ENCODE measurements at regions not wholly inside any gene's neighbourhood (a gene's known extent, or its start where the extent isn't known, plus 50 kb on each side); places are given as distances from the start of the nearest gene placed in this dataset.
"Not testable (repeated sequence)": the region's sequence is repeated elsewhere in the genome, so short reads cannot be mapped to it uniquely, and the experiment has no call there.

GRCh38 chr15:22665711-22666110, 120.7 kb upstream of the NIPA1 start:
- peak overlapping the region; percentile 45; the same call in 1 of the 2 replicates for H3K4me3 ChIP-seq (ENCODE audit: low read length)

- not testable (repeated sequence) for H3K4me3 ChIP-seq (ENCODE audit: low read length)
Measured at GRCh38 chr15:22684786-22685185, 101.7 kb upstream of the NIPA1 start.

DNA sequence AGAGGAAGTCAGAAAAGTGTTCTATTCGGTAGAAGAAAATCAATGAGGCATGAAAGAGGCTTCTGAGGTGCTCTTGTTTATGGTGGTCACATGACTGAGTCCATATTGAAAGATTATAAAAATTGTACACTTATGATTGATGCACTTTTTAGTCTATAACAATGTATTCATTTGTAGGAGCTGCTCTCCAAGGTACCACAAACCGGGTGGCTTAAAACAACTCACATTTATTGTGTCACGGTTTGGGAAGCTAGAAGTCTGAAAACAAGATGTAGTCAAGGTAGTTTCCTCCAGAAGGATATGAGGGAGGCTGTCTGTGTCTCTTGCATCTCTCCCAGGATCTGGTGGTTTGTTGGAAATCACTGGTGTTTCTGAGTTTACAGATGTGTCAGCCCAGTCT, 86.6 kb upstream of the NIPA1 start:
- H3K4me3 ChIP-seq (ENCODE audit: low read length): not testable (repeated sequence)

DNA sequence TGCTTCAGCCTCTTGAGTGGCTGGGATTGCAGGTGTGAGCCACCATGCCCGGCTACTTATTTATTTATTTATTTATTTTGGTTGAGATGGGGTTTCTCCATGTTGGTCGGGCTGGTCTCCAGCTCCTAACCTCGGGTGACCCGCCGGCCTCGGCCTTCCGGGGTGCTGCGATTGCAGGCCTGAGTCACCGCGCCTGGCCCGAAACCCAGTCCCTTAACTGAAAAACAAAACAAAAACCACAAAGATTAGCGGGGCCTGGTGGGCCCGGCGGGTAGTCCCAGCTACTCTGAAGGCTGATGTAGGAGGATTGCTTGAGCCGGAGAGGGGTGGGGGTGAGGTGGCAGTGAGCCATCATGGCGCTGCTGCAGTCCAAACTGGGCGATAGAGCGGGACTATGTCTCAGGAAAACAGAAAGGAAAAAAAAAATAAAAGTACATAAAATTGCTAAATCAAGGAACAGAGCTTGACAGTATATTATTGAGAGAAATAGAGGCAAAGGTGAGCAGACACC, 75.6 kb upstream of the NIPA1 start:
- H3K4me3 ChIP-seq (ENCODE audit: low read length): not testable (repeated sequence)

DNA sequence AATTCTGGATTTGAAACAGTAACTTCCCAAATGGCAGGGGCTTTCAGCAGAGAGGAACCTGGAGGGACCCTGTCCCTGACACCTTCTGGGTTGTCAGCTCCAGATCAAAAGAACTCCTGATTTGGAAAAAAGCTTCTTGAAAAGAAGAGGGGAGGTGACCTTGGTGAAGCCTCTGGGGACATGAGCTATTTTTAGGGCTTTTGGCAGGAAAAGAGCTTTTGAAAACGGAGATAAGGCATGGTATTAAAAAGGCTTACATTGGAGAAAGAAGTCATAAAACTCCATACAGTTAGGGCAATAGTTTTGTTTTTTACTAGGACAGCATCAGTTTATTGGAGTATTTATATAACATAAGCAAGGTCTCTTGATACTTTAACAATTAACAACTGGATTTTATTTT, 72.5 kb upstream of the NIPA1 start:
- H3K4me3 ChIP-seq (ENCODE audit: low read length): not testable (repeated sequence)

DNA sequence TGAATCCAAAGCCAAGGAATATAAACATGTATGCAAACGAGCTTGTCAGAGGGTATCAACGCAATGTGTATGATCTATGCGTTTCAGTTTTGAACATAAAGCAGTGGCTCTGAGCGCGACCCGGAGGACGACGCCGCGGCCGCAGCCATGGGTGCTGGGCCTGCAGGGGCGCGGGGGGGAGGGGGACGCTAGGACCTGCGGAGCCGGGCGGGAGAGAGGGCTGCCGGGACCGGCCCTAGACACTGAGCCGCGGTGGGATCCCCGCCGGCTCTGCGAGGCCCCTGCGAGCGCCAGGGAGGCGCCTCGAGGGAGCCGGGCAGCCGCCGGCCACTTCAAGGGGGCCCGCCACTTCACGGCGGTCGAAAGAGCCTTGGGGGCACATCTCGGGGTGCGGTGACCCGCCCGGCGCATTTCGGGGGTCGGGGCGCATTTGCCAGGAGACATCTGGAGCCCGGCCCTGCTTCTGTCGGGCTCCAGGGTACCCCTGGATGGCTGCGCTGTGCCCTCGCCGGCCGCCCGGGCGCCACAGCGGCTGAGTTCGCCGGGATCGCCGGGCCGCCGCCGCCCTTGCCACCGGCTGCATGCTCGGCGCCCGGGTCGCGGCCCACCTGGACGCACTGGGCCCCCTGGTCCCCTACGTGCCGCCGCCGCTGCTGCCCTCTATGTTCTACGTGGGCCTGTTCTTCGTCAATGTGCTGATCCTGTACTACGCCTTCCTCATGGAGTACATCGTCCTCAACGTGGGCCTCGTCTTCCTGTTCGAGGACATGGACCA, 71.9 kb upstream of the NIPA1 start:
- H3K4me3 ChIP-seq (ENCODE audit: low read length): not testable (repeated sequence)

DNA sequence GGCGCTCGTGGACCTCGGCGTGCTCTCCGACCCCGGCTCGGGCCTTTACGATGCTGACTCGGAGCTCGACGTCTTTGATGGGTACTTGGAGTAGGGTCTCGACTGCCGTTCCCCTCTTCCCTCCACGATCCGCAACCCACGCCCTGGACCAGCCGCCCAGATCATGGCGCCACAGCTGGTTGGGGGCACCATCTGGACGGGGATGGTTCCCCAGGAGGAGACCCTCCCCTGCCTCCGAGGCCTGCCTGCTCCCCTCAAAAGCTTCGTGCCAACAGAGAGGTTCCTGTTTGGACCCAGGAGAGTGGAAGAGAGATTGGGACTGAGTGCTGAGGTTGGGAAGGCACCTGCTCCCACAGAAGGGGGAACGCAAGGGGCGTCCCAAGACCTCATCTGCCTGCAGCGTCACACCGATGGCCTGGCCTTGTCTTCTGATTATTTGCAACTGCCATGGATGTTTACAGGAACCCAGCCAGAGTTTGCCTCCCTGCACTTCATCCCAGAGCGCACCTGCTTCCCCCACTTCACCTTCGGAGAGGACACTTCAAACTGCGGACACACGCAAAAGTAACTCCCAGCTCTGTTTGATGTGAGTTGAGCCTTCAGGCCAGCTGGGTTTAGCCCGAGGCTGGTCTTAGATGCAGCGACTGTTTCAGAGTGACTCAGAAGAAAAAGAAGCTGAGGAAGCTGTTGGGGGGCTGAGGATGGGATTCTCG, 71.2 kb upstream of the NIPA1 start:
- not testable (repeated sequence) for H3K4me3 ChIP-seq (ENCODE audit: low read length)

DNA sequence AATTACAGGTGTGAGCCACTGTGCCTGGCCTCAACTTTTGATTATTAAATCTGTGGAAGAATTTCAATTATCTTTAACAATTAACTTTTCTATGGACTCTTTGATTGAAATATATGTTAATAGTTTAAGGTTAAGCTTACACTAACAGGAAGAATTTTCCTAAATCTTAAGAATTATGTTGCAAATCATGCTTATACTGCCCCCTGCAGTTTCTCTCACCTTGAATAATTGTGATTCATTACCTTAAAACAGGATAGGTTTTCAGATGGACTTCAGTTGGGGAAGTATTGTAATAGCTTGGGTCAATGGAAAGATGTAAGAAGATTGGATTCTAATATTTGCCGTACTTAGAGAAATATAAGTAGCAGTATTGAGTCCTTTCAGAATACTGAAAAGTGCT, 66.5 kb upstream of the NIPA1 start:
- not testable (repeated sequence) for H3K4me3 ChIP-seq (ENCODE audit: low read length)

GRCh38 chr15:22726104-22726503, 60.3 kb upstream of the NIPA1 start:
- H3K4me3 ChIP-seq (ENCODE audit: low read length): not testable (repeated sequence)

GRCh38 chr15:22735067-22735466, 51.4 kb upstream of the NIPA1 start:
- H3K4me3 ChIP-seq (ENCODE audit: low read length): not testable (repeated sequence)

DNA sequence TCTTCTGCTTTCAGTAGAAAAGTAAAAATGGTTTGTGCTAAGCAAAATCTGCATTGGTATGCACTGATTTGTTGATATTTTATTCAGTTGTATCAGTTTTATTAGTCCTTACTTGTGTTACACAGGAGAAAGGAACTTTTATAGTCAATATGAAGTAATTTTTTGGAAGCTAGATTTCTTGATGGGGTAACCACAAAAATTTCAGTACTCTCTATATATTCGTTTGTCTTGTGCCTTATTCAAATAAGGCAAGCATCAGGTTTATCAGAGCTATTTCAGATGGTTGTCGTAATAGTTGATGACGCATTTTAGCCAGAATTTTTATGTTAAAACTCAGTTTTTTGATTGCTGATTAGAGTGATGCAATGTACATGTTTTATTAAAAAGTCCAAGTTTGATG, 50.7 kb upstream of the NIPA1 start:
- no peak overlapping the region for H3K4me3 ChIP-seq (ENCODE audit: low read length)
- TF ChIP-seq ZNF274 (IDR thresholded peaks at IDR 0.05; ENCODE audit: low read depth, low read length): no peak

DNA sequence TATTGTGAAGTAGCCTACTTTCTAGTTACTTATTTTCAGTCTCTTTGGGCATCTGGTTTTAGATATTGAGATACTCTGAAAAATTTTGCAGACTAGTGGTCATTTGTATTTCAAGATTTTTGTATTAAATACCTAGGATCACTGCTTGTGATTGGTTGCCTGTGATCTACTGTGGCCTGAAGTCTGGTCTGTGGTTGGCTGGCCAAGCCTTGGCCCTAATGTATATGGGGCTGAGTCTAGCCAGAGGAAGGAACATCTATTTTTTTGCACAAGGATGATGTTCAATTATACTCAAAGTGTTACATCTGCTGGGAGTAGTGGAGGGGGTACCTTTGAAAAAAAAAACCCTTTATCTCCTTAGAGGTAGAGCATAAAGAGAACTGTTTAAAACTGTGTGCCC, 50.2 kb upstream of the NIPA1 start:
- not testable (repeated sequence) for H3K4me3 ChIP-seq (ENCODE audit: low read length)

Measured in GM08714 (cell line).